Pancreas (tissue), 10 donors: ENCODE measurements at regions not wholly inside any gene's neighbourhood (a gene's known extent, or its start where the extent isn't known, plus 50 kb on each side); places are given as distances from the start of the nearest gene placed in this dataset.

Experiments used
- ATAC-seq, 4 donors: fragments of 200-7000 bp; cut with Tn5 transposase; one replicate each; pipeline versions ENCODE4 v1.8.0 to v1.9.1; 2020; ENCODE audit warnings: mild to moderate bottlenecking in 4 of 4, moderate library complexity in 4 of 4
- DNase-seq, 6 donors: peaks; one replicate each; pipeline ENCODE4 v3.0.0-alpha.2; 2020
- FAIRE-seq: peaks from 2 replicates; lab custom pipeline; 2012; peaks lifted over from hg19 to GRCh38; lab: Jason Lieb, UNC
- H3K27ac ChIP-seq, 4 donors: fragments of 200-600 bp; sonication (generic); 1 replicate in 3 of 4; 2 replicates in 1 of 4; pipeline versions ENCODE4 v1.5.0 to v1.8.0; 2020
- H3K27me3 ChIP-seq, 4 donors: fragments of 200-600 bp; one replicate each; pipeline ENCODE4 v1.8.0; 2021
- H3K36me3 ChIP-seq, 3 donors: fragments of 200-600 bp; sonication (generic) in 1 of 3; one replicate each; pipeline versions ENCODE4 v1.5.0 to v1.8.0; 2020 to 2021
- H3K4me1 ChIP-seq, 3 donors: fragments of 200-600 bp; one replicate each; pipeline ENCODE4 v1.8.0; 2021
- H3K4me3 ChIP-seq, 4 donors: fragments of 200-600 bp; sonication (generic) in 2 of 4; one replicate each; pipeline versions ENCODE4 v1.5.0 to v1.8.0; 2020 to 2021
- H3K9me3 ChIP-seq, 4 donors: fragments of 200-600 bp; one replicate each; pipeline ENCODE4 v1.8.0; 2021
- CTCF ChIP-seq, 4 donors: fragments of 200-600 bp; sonication (generic) in 3 of 4; IDR thresholded peaks; one replicate each; pipeline versions ENCODE4 v1.5.0 to v1.8.0; 2021; ENCODE audit warnings: antibody characterized with exemption in 4 of 4
- WGBS, 2 donors: extraction: QIAGEN DNeasy Blood & Tissue Kit; methylation state at CpG; one replicate each; pipeline ENCODE4 v1.1.7; 2013; 5-methylcytosine and 5-hydroxymethylcytosine counted together
- intact Hi-C, 3 donors: fragments of 100-400 bp; cut with DNase I; formaldehyde crosslinking; loops; one replicate each; pipeline versions ENCODE4 v1.11.1 to v1.14.2; 2022
- donor health status: healthy with polysubstance abuse.
- donor health status: DM: no; HTN: no; CAD: no; lungs with moderate emphysema.
- donor health status: DM: no; HTN: no; CAD: no.
- donor health status: control.
- donor health status: control.
- donor health status: Bipolar disorder and iron deficiency.
- donor health status: DM: yes; HTN: yes; CAD: no.
- donor health status: DM: no; HTN: no; CAD: no.
- donor health status: DM: no; HTN: no; CAD: no.
- donor health status: DM: yes; HTN: yes; CAD: no.

DNA sequence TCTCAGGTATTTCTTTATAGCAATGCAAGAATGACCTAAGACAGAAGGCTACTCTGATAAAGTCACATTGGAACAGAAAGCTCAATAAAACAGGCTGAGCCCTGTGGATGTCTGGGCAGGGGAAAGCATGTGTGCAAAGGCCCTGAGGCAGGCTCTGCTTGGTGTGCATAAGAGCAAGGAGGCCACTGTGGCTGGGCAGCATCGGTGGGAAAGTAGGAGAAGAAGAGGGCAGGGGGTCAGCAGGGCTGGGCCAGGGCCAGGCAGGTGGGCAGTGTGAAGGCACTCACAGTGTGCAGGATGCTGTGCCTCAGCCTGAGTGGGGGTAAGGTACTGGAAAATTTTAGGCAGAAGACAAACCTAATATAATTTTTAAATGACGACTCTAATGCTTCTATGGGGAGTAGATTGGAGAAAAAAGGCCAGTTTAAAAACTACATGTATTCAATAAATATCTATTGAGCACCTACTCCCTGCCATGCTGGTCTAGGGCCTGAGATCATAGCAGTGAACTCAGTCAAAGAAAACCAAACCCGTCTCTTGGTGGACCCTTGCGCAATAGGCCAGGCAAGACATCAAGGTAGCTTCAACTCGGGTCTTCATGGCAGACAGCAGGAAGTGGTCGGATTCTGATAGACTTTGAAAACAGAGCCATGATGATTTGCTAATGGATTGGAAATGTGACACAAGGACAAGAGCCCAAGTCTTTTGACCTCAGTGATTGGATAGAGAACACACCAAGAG lies 572.3 kb downstream of the TCERG1L start:
- TF ChIP-seq CTCF (IDR thresholded peaks at IDR 0.05) = no peak
- Histone ChIP-seq H3K9me3 (no peaks in the 10 kb centered on the region), H3K4me1 (no peaks in the 10 kb centered on the region), H3K27me3 (no peaks in the 10 kb centered on the region), H3K36me3 (no peaks in the 10 kb centered on the region), H3K27ac (no peak overlapping the region), H3K4me3 (no peak overlapping the region)
- FAIRE-seq = no peak
- ATAC-seq = no peak
- WGBS, 2 donors = 76 to 77% methylated on average over 6 of the region's 6 CpGs
- intact Hi-C loops = no loop called here
- no peak for DNase-seq

- Histone ChIP-seq H3K4me3 (no peak overlapping the region), H3K27me3 (no peaks in the 10 kb centered on the region), H3K4me1 (no peaks in the 10 kb centered on the region), H3K9me3 (no peaks in the 10 kb centered on the region), H3K27ac (no peak overlapping the region), H3K36me3 (no peaks in the 10 kb centered on the region)
- no peak for ATAC-seq
- TF ChIP-seq CTCF (IDR thresholded peaks at IDR 0.05) = no peak
- 64 to 66% methylated on average over 9 of the region's 9 CpGs for WGBS, 2 donors
- DNase-seq = no peak
- no peak for FAIRE-seq
- intact Hi-C loops = no loop called here
These were observed 571.8 kb downstream of the TCERG1L start for GRCh38 chr10:130739757-130740145.

DNA sequence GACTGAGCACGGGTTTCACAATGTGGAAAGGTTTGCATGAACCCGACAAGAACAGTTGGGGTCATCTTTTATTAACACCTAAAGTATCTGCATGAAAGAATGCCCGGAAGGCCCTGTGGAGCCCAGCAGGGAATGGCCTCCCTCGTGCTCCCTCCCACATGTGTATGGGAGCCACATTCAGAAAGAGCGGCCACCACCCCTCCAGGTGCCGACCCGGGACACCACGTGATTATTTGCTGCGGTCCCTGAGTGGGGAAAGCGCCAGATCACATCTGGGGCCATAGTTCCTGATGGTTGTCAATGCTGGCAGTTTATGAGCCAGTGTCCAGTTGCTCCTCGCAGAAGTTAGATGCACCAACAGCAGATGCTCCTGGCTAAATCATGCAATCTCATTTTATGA lies 571.4 kb downstream of the TCERG1L start:
- H3K27ac ChIP-seq = no peak overlapping the region
- H3K4me1 ChIP-seq = no peaks in the 10 kb centered on the region
- DNase-seq = no peak
- no peaks in the 10 kb centered on the region for H3K27me3 ChIP-seq
- no peaks in the 10 kb centered on the region for H3K9me3 ChIP-seq
- no peaks in the 10 kb centered on the region for H3K36me3 ChIP-seq
- intact Hi-C loops = no loop called here
- FAIRE-seq = no peak
- no peak for ATAC-seq
- no peak overlapping the region for H3K4me3 ChIP-seq
- WGBS, 2 donors = 65 to 73% methylated on average over 11 of the region's 11 CpGs
- no peak for TF ChIP-seq CTCF (IDR thresholded peaks at IDR 0.05)

DNA sequence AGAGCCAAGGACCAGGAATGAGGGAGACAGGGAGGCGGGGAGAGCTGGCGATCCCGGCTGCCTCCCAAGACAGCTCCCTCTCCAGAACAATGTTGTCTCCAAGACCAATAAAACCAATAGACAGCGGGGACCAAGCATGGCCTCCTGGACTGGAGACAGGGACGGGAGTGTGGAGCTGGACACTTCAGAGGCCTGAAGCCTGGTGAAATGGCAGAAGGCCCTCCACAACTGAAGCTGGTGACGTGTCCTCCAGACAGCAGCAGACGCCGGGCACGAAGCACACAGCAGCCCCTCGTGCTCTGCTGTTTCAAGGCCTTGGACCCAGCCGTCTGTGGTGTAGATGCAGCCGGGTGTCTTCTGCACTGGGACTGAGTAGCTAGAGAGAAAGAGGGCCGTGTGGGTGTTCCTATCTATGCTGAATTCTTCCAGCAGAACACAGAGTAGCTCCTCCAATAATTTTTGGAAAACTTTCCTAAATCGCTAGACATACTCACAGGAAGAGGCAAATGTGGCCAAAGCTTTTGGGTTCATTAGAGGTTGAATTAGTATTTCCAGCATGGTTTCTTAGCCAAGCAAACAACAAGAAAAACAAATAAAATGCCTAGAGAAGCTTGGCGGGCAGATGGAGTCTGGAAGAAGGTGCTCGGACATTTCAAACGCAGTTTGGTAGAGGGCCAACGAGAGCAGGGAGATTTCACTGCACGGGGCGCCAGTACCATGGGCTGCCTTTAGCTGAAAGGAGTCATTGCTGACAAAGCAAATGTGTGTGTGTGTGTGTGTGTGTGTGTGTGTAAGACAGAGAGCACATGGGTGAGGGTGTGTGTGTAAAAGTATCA lies 570.4 kb downstream of the TCERG1L start:
- Histone ChIP-seq H3K27me3 (no peaks in the 10 kb centered on the region), H3K9me3 (no peaks in the 10 kb centered on the region), H3K4me1 (no peaks in the 10 kb centered on the region), H3K36me3 (no peaks in the 10 kb centered on the region), H3K4me3 (no peak overlapping the region), H3K27ac (no peak overlapping the region)
- 58 to 59% methylated on average over 20 of the region's 20 CpGs for WGBS, 2 donors
- intact Hi-C loops = no loop called here
- ATAC-seq = no peak
- DNase-seq = no peak
- no peak for FAIRE-seq
- no peak for TF ChIP-seq CTCF (IDR thresholded peaks at IDR 0.05)
